ENCODE measurements at regions not wholly inside any gene's neighbourhood (a gene's known extent, or its start where the extent isn't known, plus 50 kb on each side); places are given as distances from the start of the nearest gene placed in this dataset.

DNA sequence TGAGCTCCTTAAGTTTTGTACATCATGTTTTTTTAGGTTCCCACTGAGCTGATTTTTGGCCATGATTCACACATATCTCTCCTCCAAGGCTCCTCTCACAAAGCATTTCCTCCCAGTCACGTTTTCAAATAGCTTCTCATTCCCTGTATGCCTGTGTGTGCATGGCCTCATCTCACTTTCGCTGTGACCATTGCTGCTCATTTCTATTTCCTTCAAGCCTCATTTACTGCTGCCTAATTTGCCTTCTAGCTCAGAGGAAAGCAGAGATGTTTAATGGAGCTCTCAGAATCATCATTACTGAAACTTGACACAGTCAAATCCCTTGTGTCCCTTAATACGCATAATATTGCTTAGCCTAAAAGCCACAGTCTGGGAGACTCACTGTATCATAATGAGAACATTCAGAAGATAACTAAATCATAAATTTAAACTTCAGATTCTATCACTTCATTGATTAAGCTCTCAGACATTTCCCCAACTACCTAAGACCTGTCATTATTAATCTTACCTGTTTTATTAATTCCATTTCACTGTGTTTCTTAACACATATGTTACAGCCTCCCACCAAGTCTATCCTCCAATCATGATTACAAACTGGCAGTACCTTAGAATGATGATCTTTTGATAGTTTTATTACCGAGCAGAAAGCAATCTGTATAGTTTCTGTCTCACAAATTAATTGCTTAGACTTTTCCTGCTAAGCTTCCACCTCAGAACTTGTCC, 278.3 kb upstream of the PTGER4 start:
- TF ChIP-seq, protein P1, sequence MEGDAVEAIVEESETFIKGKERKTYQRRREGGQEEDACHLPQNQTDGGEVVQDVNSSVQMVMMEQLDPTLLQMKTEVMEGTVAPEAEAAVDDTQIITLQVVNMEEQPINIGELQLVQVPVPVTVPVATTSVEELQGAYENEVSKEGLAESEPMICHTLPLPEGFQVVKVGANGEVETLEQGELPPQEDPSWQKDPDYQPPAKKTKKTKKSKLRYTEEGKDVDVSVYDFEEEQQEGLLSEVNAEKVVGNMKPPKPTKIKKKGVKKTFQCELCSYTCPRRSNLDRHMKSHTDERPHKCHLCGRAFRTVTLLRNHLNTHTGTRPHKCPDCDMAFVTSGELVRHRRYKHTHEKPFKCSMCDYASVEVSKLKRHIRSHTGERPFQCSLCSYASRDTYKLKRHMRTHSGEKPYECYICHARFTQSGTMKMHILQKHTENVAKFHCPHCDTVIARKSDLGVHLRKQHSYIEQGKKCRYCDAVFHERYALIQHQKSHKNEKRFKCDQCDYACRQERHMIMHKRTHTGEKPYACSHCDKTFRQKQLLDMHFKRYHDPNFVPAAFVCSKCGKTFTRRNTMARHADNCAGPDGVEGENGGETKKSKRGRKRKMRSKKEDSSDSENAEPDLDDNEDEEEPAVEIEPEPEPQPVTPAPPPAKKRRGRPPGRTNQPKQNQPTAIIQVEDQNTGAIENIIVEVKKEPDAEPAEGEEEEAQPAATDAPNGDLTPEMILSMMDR (conservative IDR thresholded peaks at IDR 0.05; ENCODE audit: low read depth, low read length) = no peak
- no peak for TF ChIP-seq EZH2 (IDR thresholded peaks at IDR 0.05; ENCODE audit: borderline replicate concordance, low read depth, low read length, poor library complexity, severe bottlenecking)

Measured in A673 (cell line).